ENCODE measurements at regions not wholly inside any gene's neighbourhood (a gene's known extent, or its start where the extent isn't known, plus 50 kb on each side); places are given as distances from the start of the nearest gene placed in this dataset.

DNA sequence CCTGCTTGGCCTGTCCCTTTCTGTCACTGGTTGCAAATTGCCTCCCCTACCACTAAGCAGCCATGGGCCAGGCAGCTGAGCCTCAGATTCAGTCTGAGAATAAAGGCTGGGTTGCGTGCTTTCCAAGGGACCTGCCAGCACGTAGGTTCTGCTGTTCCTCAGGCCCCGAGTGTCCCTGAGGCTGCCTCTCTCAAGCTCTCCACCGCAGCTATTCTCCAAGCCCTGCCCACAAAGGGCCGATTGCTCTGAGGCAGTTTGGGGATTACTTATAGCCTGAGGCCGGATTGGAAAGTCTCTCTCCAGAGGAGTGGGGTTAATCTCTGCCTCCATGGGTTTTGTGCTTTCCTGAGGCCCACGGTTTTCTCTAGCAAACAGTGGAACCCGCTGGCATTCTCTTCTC lies 590.7 kb downstream of the BCOR start:
- no peak for TF ChIP-seq CTCF (IDR thresholded peaks at IDR 0.05; ENCODE audit: borderline replicate concordance, insufficient read depth, low read depth, low read length)
- H3K4me3 ChIP-seq (ENCODE audit: low read depth, low read length): no peak overlapping the region

DNA sequence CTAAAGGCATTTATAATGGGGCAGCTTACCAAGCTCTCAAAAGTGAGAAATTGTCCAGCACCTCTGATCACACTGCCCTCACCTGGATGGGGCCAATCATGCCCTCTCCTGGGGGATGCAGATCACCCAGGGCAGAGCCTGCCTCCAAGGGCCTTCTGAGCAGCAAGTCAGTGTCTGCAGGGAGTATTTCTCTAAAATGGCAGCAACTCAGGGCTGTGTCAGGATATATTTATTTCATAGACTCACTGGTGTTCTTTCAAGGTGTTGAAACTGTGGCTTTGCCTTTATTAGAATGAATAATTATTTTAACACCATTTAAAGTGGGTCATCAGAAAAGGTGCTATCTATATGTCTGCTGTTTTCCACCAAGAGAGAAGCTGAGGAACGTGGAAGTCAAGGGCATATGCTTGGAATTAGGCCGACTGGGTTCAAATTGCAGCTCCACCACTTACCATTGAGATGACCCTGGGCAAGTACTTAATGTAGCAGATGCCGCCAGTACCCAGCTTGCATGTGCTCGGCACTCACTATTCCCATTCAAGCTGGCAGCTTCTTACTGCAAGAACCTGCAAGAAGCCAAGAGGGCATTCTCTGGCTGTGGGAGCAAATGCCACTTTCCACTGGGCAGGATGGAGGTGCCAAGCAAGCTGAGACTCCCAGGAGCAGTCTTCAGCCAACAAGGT lies 590.0 kb downstream of the BCOR start:
- no peak for TF ChIP-seq CTCF (IDR thresholded peaks at IDR 0.05; ENCODE audit: borderline replicate concordance, insufficient read depth, low read depth, low read length)
- H3K4me3 ChIP-seq (ENCODE audit: low read depth, low read length): no peak overlapping the region

DNA sequence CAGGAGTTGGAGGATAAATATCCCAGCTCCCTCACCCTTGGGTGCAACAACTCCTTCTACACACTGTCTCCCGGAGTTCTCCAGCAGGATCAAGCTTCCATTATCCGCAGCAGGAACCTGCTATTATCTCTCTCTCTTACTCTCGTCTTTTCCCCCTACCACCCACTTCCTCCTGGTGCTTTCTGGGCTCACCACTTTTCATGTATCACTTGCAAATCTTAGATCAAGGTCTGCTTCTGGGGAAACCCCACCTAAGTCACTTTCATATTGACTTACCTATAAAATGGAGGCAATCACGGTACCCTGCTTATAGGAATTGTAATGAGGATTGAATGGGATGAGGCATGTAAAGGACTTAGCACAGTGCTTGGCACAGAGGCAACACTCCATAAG lies 589.5 kb downstream of the BCOR start:
- H3K4me3 ChIP-seq (ENCODE audit: low read depth, low read length): no peak overlapping the region
- TF ChIP-seq CTCF (IDR thresholded peaks at IDR 0.05; ENCODE audit: borderline replicate concordance, insufficient read depth, low read depth, low read length): no peak

GRCh38 chrX:39509157-39509556 lies 588.6 kb downstream of the BCOR start:
- H3K4me3 ChIP-seq (ENCODE audit: low read depth, low read length): no peak overlapping the region
- no peak for TF ChIP-seq CTCF (IDR thresholded peaks at IDR 0.05; ENCODE audit: borderline replicate concordance, insufficient read depth, low read depth, low read length)

DNA sequence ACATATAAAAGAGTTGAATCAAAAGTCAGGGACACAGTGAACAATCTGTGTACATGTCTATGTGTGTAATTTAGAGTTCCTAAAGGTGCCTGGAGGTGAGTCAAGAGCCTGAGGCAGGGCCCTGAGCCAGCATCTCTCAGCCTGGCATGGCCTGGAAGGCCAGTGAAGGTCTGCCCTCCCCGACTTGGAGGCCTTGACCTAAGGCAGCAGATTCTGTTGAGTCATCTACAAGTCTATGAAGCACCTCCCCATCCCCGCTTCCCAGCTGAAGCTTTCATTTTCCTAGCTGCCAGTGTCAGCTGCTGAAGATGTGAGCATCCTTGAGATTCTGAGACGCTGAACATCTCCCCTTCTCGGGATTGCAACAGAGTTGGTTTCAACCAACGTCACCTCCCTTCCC lies 583.9 kb downstream of the BCOR start:
- no peak for TF ChIP-seq CTCF (IDR thresholded peaks at IDR 0.05; ENCODE audit: borderline replicate concordance, insufficient read depth, low read depth, low read length)
- H3K4me3 ChIP-seq (ENCODE audit: low read depth, low read length): no peak overlapping the region

DNA sequence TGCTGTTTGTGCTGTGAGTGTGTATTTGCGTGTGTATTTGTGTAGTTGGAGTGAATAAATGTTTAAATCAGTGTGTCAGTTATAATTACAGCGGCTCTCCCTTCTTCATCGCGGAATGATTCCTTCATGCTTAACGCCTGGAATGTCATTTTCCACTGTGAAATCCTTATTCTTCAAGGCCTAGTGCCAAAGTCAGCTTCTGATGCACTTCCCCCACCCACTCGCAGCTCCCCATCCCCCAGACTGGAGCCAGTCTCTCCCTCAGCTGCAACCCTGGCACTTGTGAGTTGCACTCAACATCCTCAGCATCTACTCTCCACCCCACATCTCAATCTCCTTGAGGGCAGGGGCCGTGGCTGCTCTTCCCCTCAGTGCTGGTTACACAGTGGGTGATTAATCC lies 583.0 kb downstream of the BCOR start:
- H3K4me3 ChIP-seq (ENCODE audit: low read depth, low read length): no peak overlapping the region
- TF ChIP-seq CTCF (IDR thresholded peaks at IDR 0.05; ENCODE audit: borderline replicate concordance, insufficient read depth, low read depth, low read length): no peak

- TF ChIP-seq CTCF (IDR thresholded peaks at IDR 0.05; ENCODE audit: borderline replicate concordance, insufficient read depth, low read depth, low read length): no peak
- no peak overlapping the region for H3K4me3 ChIP-seq (ENCODE audit: low read depth, low read length)
Measured at GRCh38 chrX:39516427-39516841, 581.3 kb downstream of the BCOR start.

All from GM12875 (cell line).